K562 (cell line): ENCODE measurements at regions not wholly inside any gene's neighbourhood (a gene's known extent, or its start where the extent isn't known, plus 50 kb on each side); places are given as distances from the start of the nearest gene placed in this dataset.

ENCODE experiments used
- CHD4 ChIP-seq: fragments of 200-600 bp; sonication (generic); IDR thresholded peaks from 3 replicates; pipeline ENCODE4 v1.6.1; 2012; ENCODE audit warnings: low read depth, mild to moderate bottlenecking, mixed read lengths, low read length, inconsistent platforms; ENCODE audit not compliant: insufficient read depth, insufficient replicate concordance, poor library complexity, severe bottlenecking
- DPF2 ChIP-seq: fragments of 450-650 bp; IDR thresholded peaks from 2 replicates; pipeline ENCODE4 v1.6.1; 2016
- EP300 ChIP-seq: IDR thresholded peaks from 2 replicates; pipeline ENCODE4 v1.6.1; 2012; ENCODE audit warnings: low read length, improper control_type of control experiment
- EZH2 ChIP-seq: IDR thresholded peaks from 2 replicates; pipeline ENCODE4 v1.6.1; 2012; ENCODE audit warnings: low read depth, mild to moderate bottlenecking, inconsistent platforms, low read length, borderline replicate concordance
- SRSF7 ChIP-seq: fragments of 200-400 bp; formaldehyde crosslinking; optimal IDR thresholded peaks from 2 replicates; pipeline ENCODE3; 2017; ENCODE audit warnings: mild to moderate bottlenecking, low read depth, low read length
- TRIM24 ChIP-seq, 2 experiments: fragments of 450-650 bp; IDR thresholded peaks; 2 replicates each; pipeline ENCODE4 v1.6.1; 2016
- TF ChIP-seq, protein P1 (sequence below): fragments of 450-650 bp; IDR thresholded peaks from one replicate; pipeline ENCODE4 v1.6.1; 2018; ENCODE audit warnings: mild to moderate bottlenecking, moderate library complexity; ENCODE audit not compliant: partially characterized antibody
- TF ChIP-seq, protein P2 (sequence below): conservative IDR thresholded peaks from 2 replicates; pipeline ENCODE4 v1.6.1; 2011; ENCODE audit warnings: low read depth, mild to moderate bottlenecking, low read length; ENCODE audit not compliant: control insufficient read depth
- TF ChIP-seq, protein P3 (sequence below): fragments of 250-450 bp; sonication (Bioruptor Pico); IDR thresholded peaks from 2 replicates; pipeline ENCODE4 v1.5.0; 2020; ENCODE audit warnings: mild to moderate bottlenecking, borderline replicate concordance

DNA sequence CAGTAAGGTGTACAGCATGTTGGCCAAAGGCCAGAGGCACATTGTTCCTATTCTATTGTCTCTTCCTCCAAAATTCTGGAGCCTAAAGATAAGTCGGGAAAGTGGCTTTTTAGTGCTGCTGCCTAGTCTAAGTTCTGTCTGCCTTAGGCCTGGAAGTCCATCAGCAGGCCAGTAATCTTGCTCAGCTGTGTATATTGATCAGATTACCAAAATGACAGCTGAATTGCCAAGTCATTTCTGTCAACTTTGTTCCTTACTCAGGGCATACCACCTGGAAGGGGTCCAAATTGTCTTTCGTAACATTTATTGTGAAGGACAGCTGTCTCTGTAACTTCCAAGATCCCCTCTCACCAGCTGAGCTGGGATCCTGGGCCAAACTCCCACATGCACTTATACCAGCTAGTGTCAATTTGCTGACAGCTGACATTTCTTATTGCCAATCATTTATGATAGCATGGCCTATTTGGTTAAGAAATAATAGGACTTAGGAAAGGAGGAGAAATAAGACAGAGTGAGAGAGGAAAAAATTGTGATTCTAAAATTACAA lies 116.8 kb upstream of the FSHR start:
- TF ChIP-seq, protein P1, sequence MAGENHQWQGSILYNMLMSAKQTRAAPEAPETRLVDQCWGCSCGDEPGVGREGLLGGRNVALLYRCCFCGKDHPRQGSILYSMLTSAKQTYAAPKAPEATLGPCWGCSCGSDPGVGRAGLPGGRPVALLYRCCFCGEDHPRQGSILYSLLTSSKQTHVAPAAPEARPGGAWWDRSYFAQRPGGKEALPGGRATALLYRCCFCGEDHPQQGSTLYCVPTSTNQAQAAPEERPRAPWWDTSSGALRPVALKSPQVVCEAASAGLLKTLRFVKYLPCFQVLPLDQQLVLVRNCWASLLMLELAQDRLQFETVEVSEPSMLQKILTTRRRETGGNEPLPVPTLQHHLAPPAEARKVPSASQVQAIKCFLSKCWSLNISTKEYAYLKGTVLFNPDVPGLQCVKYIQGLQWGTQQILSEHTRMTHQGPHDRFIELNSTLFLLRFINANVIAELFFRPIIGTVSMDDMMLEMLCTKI: no peak
- TF ChIP-seq EP300: no peak
- TF ChIP-seq, protein P2, sequence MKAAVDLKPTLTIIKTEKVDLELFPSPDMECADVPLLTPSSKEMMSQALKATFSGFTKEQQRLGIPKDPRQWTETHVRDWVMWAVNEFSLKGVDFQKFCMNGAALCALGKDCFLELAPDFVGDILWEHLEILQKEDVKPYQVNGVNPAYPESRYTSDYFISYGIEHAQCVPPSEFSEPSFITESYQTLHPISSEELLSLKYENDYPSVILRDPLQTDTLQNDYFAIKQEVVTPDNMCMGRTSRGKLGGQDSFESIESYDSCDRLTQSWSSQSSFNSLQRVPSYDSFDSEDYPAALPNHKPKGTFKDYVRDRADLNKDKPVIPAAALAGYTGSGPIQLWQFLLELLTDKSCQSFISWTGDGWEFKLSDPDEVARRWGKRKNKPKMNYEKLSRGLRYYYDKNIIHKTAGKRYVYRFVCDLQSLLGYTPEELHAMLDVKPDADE: no peak
- no peak for TF ChIP-seq DPF2
- TF ChIP-seq EZH2: no peak
- TF ChIP-seq, protein P3, sequence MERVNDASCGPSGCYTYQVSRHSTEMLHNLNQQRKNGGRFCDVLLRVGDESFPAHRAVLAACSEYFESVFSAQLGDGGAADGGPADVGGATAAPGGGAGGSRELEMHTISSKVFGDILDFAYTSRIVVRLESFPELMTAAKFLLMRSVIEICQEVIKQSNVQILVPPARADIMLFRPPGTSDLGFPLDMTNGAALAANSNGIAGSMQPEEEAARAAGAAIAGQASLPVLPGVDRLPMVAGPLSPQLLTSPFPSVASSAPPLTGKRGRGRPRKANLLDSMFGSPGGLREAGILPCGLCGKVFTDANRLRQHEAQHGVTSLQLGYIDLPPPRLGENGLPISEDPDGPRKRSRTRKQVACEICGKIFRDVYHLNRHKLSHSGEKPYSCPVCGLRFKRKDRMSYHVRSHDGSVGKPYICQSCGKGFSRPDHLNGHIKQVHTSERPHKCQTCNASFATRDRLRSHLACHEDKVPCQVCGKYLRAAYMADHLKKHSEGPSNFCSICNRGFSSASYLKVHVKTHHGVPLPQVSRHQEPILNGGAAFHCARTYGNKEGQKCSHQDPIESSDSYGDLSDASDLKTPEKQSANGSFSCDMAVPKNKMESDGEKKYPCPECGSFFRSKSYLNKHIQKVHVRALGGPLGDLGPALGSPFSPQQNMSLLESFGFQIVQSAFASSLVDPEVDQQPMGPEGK (CRISPR knock-in tag): no peak
- no peak for TF ChIP-seq CHD4
- no peak for TF ChIP-seq SRSF7
- TF ChIP-seq TRIM24 (IDR thresholded peaks at IDR 0.05): no peak
